ENCODE measurements at regions not wholly inside any gene's neighbourhood (a gene's known extent, or its start where the extent isn't known, plus 50 kb on each side); places are given as distances from the start of the nearest gene placed in this dataset.

DNA sequence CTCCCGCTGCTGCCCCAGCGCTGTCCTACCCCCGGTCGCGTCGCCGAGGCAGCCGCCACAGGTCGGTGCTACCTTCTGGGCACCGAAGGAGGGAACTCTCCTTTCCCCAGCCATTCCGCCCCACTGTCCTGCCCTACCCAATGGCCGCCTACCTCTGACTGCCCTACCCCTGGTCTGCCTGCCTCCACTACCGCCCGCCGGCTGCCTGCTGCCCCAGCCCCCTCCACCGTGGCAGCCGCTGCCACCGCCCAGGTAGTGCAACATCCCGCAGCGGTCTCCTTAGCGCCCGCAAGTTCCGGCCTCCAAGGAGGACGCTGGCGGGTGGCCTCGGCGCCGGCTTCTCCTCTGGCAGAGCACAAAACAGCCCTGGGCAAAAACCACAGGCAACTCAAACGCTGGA, 1303.1 kb downstream of the UQCRFS1 start:
- no peaks in the 10 kb centered on the region for H3K9me3 Mint-ChIP-seq (ENCODE audit: unreplicated experiment)
- ChIA-PET POLR2A (interaction anchor here (0.7 kb wide), 1 partner anchor 83 kb away, joined by 3 read pairs; no protein-coding TSS in a partner anchor), CTCF (no interaction called here)
- no peaks in the 10 kb centered on the region for H3K27me3 Mint-ChIP-seq (ENCODE audit: insufficient read depth, unreplicated experiment)
- no peak overlapping the region for H3K4me3 Mint-ChIP-seq (ENCODE audit: unreplicated experiment)
- BruUV-seq (replicated peaks) = no TSS peak
- H3K27ac Mint-ChIP-seq (ENCODE audit: low read depth, unreplicated experiment) = no peak overlapping the region
- TF ChIP-seq, protein P1, sequence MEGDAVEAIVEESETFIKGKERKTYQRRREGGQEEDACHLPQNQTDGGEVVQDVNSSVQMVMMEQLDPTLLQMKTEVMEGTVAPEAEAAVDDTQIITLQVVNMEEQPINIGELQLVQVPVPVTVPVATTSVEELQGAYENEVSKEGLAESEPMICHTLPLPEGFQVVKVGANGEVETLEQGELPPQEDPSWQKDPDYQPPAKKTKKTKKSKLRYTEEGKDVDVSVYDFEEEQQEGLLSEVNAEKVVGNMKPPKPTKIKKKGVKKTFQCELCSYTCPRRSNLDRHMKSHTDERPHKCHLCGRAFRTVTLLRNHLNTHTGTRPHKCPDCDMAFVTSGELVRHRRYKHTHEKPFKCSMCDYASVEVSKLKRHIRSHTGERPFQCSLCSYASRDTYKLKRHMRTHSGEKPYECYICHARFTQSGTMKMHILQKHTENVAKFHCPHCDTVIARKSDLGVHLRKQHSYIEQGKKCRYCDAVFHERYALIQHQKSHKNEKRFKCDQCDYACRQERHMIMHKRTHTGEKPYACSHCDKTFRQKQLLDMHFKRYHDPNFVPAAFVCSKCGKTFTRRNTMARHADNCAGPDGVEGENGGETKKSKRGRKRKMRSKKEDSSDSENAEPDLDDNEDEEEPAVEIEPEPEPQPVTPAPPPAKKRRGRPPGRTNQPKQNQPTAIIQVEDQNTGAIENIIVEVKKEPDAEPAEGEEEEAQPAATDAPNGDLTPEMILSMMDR (IDR thresholded peaks at IDR 0.05; ENCODE audit: unreplicated experiment) = no peak
- DNase-seq (ENCODE audit: unreplicated experiment) = no peak
- no peaks in the 10 kb centered on the region for H3K4me1 Mint-ChIP-seq (ENCODE audit: insufficient read depth, unreplicated experiment)
- H3K36me3 Mint-ChIP-seq (ENCODE audit: insufficient read depth, unreplicated experiment) = no peaks in the 10 kb centered on the region
- intact Hi-C loops (cut with micrococcal nuclease) = no loop called here

DNA sequence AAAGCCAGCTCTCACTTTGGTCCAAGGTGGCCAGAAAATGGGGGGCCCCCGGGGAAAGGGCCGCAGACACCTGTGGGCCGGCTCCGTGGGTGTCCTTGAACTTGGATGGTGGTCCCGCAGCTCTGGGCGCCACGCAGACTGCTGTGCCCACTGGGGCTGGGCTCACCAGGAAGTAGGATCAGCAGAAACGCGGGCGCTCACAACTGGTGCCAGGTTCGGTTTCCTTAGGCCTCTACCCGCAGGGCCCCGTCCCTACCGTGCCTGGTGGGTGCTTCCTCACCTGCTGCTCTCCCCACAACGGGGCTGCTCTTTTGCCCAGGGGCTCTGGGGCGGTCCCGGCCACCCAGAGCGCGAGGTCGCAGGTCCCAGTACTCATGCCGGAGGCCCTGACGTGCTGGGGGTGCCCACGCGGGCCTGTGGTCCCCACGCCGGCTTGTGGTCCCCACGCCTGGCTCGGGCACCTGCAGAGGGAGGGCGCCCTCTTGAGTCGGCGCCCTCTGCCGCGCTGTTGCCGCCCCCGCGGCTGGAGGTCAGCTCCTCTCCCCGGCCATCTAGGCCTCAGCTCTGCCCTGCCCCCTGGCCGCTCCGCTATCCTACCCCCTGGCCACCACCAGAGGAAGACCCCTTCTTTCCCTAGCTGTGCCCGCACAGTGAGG, 1303.6 kb downstream of the UQCRFS1 start:
- CTCF ChIA-PET = no interaction called here
- no peaks in the 10 kb centered on the region for H3K9me3 Mint-ChIP-seq (ENCODE audit: unreplicated experiment)
- no peak overlapping the region for H3K4me3 Mint-ChIP-seq (ENCODE audit: unreplicated experiment)

DNA sequence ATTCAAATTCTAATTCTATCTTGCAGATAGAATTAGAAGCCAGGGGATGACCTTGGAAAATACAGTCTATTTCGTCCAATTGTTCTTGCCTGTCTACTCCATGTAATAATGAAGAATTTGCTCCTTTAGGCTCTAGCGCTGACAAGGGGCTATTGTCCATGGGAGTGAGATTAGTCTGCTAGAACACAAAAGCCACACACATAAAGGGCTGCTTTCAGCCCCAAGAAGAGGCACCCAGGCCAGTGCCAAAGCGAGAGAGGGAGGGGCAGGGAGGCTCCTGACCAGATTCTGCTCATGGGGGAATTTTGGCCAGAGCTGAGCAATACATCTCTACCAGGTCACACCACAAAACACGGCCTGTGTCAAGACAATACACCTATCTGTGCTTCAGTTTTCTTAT, 1306.9 kb downstream of the UQCRFS1 start:
- H3K27me3 Mint-ChIP-seq (ENCODE audit: insufficient read depth, unreplicated experiment) = no peaks in the 10 kb centered on the region
- no TSS peak for BruUV-seq (replicated peaks)
- H3K27ac Mint-ChIP-seq (ENCODE audit: low read depth, unreplicated experiment) = no peak overlapping the region
- no peak for DNase-seq (ENCODE audit: unreplicated experiment)
- intact Hi-C loops (cut with micrococcal nuclease) = no loop called here
- H3K4me3 Mint-ChIP-seq (ENCODE audit: unreplicated experiment) = no peak overlapping the region
- ChIA-PET CTCF (no interaction called here), POLR2A (no interaction called here)
- no peaks in the 10 kb centered on the region for H3K4me1 Mint-ChIP-seq (ENCODE audit: insufficient read depth, unreplicated experiment)
- H3K36me3 Mint-ChIP-seq (ENCODE audit: insufficient read depth, unreplicated experiment) = no peaks in the 10 kb centered on the region
- H3K9me3 Mint-ChIP-seq (ENCODE audit: unreplicated experiment) = peaks cover 11% of the 10 kb centered on the region
- TF ChIP-seq, protein P1 (IDR thresholded peaks at IDR 0.05; ENCODE audit: unreplicated experiment) = no peak

More for the DNA sequence above, 1303.6 kb downstream of the UQCRFS1 start:
- H3K36me3 Mint-ChIP-seq (ENCODE audit: insufficient read depth, unreplicated experiment) = no peaks in the 10 kb centered on the region
- intact Hi-C loops (cut with micrococcal nuclease) = no loop called here
- TF ChIP-seq, protein P1 (IDR thresholded peaks at IDR 0.05; ENCODE audit: unreplicated experiment) = no peak
- DNase-seq (ENCODE audit: unreplicated experiment) = no peak
- no peak overlapping the region for H3K27ac Mint-ChIP-seq (ENCODE audit: low read depth, unreplicated experiment)
- no peaks in the 10 kb centered on the region for H3K27me3 Mint-ChIP-seq (ENCODE audit: insufficient read depth, unreplicated experiment)
- POLR2A ChIA-PET = no interaction called here
- no peaks in the 10 kb centered on the region for H3K4me1 Mint-ChIP-seq (ENCODE audit: insufficient read depth, unreplicated experiment)
- BruUV-seq (replicated peaks) = no TSS peak

DNA sequence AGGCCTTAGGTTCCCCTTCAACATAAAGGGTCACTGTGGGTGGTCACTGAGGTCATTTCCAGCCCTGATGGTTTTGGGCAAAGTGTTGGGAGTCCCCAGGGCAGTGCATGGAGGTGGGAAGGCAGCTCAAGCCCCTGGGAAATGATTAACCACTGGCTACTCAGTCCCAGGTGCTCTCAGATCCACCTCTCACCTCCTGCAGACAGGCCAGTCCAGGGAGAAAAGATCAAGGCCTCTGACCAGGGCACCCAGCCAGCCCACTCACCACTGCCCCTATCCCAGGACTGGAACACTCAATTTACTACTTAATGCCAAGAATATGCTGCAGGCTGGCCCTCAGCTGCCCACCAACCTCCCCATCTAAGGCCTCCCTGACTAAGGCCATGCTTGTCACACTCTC, 1307.9 kb downstream of the UQCRFS1 start:
- Mint-ChIP-seq H3K4me3 (ENCODE audit: unreplicated experiment) (no peak overlapping the region), H3K36me3 (ENCODE audit: insufficient read depth, unreplicated experiment) (no peaks in the 10 kb centered on the region), H3K27me3 (ENCODE audit: insufficient read depth, unreplicated experiment) (no peaks in the 10 kb centered on the region), H3K4me1 (ENCODE audit: insufficient read depth, unreplicated experiment) (no peaks in the 10 kb centered on the region), H3K9me3 (ENCODE audit: unreplicated experiment) (peaks cover 21% of the 10 kb centered on the region), H3K27ac (ENCODE audit: low read depth, unreplicated experiment) (no peak overlapping the region)
- no TSS peak for BruUV-seq (replicated peaks)
- no peak for DNase-seq (ENCODE audit: unreplicated experiment)
- intact Hi-C loops (cut with micrococcal nuclease) = no loop called here
- TF ChIP-seq, protein P1 (IDR thresholded peaks at IDR 0.05; ENCODE audit: unreplicated experiment) = no peak
- CTCF ChIA-PET = no interaction called here
- POLR2A ChIA-PET = no interaction called here
